ENCODE measurements at regions not wholly inside any gene's neighbourhood (a gene's known extent, or its start where the extent isn't known, plus 50 kb on each side); places are given as distances from the start of the nearest gene placed in this dataset.

GRCh38 chr4:23413631-23414030 lies 476.2 kb downstream of the PPARGC1A start:
- TF ChIP-seq CTCF (conservative IDR thresholded peaks at IDR 0.05 in 1 of 2, IDR thresholded peaks at IDR 0.05 in 1 of 2; ENCODE audit: low read depth in 1 of 2, low read length in 2 of 2) (no peak), EZH2 (IDR thresholded peaks at IDR 0.05; ENCODE audit: low read length, missing control alignments) (no peak)

Measured in fibroblast of lung (primary cell).